Trophoblast cell (in vitro differentiated cells and primary cell): ENCODE measurements at regions not wholly inside any gene's neighbourhood (a gene's known extent, or its start where the extent isn't known, plus 50 kb on each side); places are given as distances from the start of the nearest gene placed in this dataset.
A peak's percentile ranks its signal among the peaks of the same experiment; 100 is the strongest.

Experiments
- DNase-seq, 2 donors: peaks; one replicate each; pipeline ENCODE4 v3.0.0-alpha.2; 2016
- H2AFZ ChIP-seq: 2 replicates; pipeline ENCODE4 v1.6.1; 2013; ENCODE audit warnings: low read length, moderate library complexity, mild to moderate bottlenecking; ENCODE audit not compliant: insufficient read depth, poor library complexity
- H2AK5ac ChIP-seq: 2 replicates; pipeline ENCODE4 v1.6.1; 2013; ENCODE audit warnings: mild to moderate bottlenecking, low read length
- H2BK120ac ChIP-seq: 2 replicates; pipeline ENCODE4 v1.6.1; 2013; ENCODE audit warnings: low read length, mild to moderate bottlenecking, moderate library complexity; ENCODE audit not compliant: insufficient read depth, poor library complexity
- H2BK12ac ChIP-seq: 2 replicates; pipeline ENCODE4 v1.6.1; 2013; ENCODE audit warnings: mild to moderate bottlenecking, low read length, moderate library complexity
- H2BK5ac ChIP-seq: 2 replicates; pipeline ENCODE4 v1.6.1; 2013; ENCODE audit warnings: low read length, low read depth, moderate library complexity, mild to moderate bottlenecking; ENCODE audit not compliant: poor library complexity
- H3K14ac ChIP-seq: 2 replicates; pipeline ENCODE4 v1.6.1; 2013; ENCODE audit warnings: mild to moderate bottlenecking, low read length
- H3K18ac ChIP-seq: 2 replicates; pipeline ENCODE4 v1.6.1; 2013; ENCODE audit warnings: mild to moderate bottlenecking, low read length
- H3K23ac ChIP-seq: 2 replicates; pipeline ENCODE4 v1.6.1; 2013; ENCODE audit warnings: low read length
- H3K27ac ChIP-seq: 2 replicates; pipeline ENCODE4 v1.5.1; 2013; ENCODE audit warnings: low read depth, mild to moderate bottlenecking, inconsistent platforms, low read length, moderate library complexity
- H3K27me3 ChIP-seq: 2 replicates; pipeline ENCODE4 v1.6.1; 2013; ENCODE audit warnings: inconsistent platforms, mild to moderate bottlenecking, low read length, moderate library complexity; ENCODE audit not compliant: insufficient read depth
- H3K36me3 ChIP-seq, 2 experiments: 1 replicate in 1 of 2; 2 replicates in 1 of 2; pipeline ENCODE4 v1.6.1; 2013; ENCODE audit warnings: low read length in 2 of 2, mild to moderate bottlenecking in 2 of 2, moderate library complexity in 1 of 2; ENCODE audit not compliant: insufficient read depth in 2 of 2, control insufficient read depth in 1 of 2
- H3K4ac ChIP-seq: 2 replicates; pipeline ENCODE4 v1.6.1; 2013; ENCODE audit warnings: low read depth, mild to moderate bottlenecking, low read length, moderate library complexity
- H3K4me1 ChIP-seq, 2 experiments: 1 replicate in 1 of 2; 2 replicates in 1 of 2; pipeline ENCODE4 v1.6.1; 2013; ENCODE audit warnings: low read length in 2 of 2, mild to moderate bottlenecking in 2 of 2, moderate library complexity in 1 of 2; ENCODE audit not compliant: insufficient read depth in 2 of 2, control insufficient read depth in 1 of 2
- H3K4me2 ChIP-seq: 2 replicates; pipeline ENCODE4 v1.6.1; 2013; ENCODE audit warnings: inconsistent platforms, mild to moderate bottlenecking, low read length, moderate library complexity
- H3K4me3 ChIP-seq: 2 replicates; pipeline ENCODE4 v1.5.1; 2013; ENCODE audit warnings: mild to moderate bottlenecking, low read depth, low read length, inconsistent platforms
- H3K79me1 ChIP-seq: one replicate; pipeline ENCODE4 v1.6.1; 2013; ENCODE audit warnings: low read length
- H3K79me2 ChIP-seq: 2 replicates; pipeline ENCODE4 v1.6.1; 2013; ENCODE audit warnings: low read length, mild to moderate bottlenecking; ENCODE audit not compliant: control insufficient read depth, insufficient read depth, poor library complexity
- H3K9ac ChIP-seq: 2 replicates; pipeline ENCODE4 v1.6.1; 2013; ENCODE audit warnings: mild to moderate bottlenecking, low read length
- H3K9me3 ChIP-seq: 2 replicates; pipeline ENCODE4 v1.6.1; 2013; ENCODE audit warnings: low read depth, mild to moderate bottlenecking, control low read depth, inconsistent platforms, low read length; ENCODE audit not compliant: insufficient read depth
- H4K12ac ChIP-seq: 2 replicates; pipeline ENCODE4 v1.6.1; 2013; ENCODE audit warnings: low read depth, mild to moderate bottlenecking, low read length, moderate library complexity
- H4K8ac ChIP-seq: 2 replicates; pipeline ENCODE4 v1.6.1; 2013; ENCODE audit warnings: low read depth, mild to moderate bottlenecking, low read length, moderate library complexity
- H4K91ac ChIP-seq: one replicate; pipeline ENCODE4 v1.6.1; 2013; ENCODE audit warnings: low read depth, mild to moderate bottlenecking, low read length, moderate library complexity
- WGBS: extraction: QIAGEN DNeasy Blood & Tissue Kit; methylation state at CpG from one replicate; pipeline ENCODE4 v1.1.7; 2013; ENCODE audit warnings: missing lambda C conversion rate; ENCODE audit not compliant: insufficient read length, insufficient coverage; ENCODE audit errors: extremely low coverage; 5-methylcytosine and 5-hydroxymethylcytosine counted together

DNA sequence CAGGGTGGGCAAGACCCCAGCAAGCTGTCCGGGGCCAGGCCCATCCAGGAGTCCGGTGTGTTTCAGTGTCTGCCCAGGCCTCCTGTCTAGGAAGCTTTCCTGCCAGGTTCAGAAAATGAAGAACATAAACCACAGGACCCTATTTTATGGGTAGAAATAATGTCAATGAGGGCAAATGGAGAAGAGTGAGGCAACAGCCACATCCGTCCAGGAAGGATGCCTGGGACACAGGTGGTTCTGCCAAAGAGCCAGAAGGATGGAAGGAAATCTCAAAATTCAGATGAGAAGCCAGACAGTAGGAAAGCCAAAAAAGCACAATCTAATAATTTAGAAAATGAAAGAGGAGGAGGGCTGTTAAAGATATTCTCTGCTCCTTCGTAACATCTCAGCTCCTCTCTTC lies 262.3 kb downstream of the AUH start:
- H3K4ac ChIP-seq: no peak overlapping the region
- peaks cover 22 to 25% of the 10 kb centered on the region in 2 experiments for H3K4me1 ChIP-seq
- peak overlapping the region; percentile 71 for H2BK12ac ChIP-seq
- H3K4me2 ChIP-seq: no peak overlapping the region
- H3K79me2 ChIP-seq: no peaks in the 10 kb centered on the region
- H3K9me3 ChIP-seq: peaks cover 10% of the 10 kb centered on the region
- H3K18ac ChIP-seq: no peak overlapping the region
- no CpG with 5 or more reads among the region's 4 CpGs for WGBS
- no peak overlapping the region for H4K12ac ChIP-seq
- no peaks in the 10 kb centered on the region for H3K36me3 ChIP-seq
- no peak overlapping the region for H3K4me3 ChIP-seq
- H2AFZ ChIP-seq: no peak overlapping the region
- peak overlapping the region; percentile 35 for H4K91ac ChIP-seq
- no peak overlapping the region for H3K27ac ChIP-seq
- DNase-seq: no peak
- H3K9ac ChIP-seq: no peak overlapping the region
- no peak overlapping the region for H3K14ac ChIP-seq
- H2BK5ac ChIP-seq: no peak overlapping the region
- no peaks in the 10 kb centered on the region for H3K27me3 ChIP-seq
- no peak overlapping the region for H4K8ac ChIP-seq
- H2BK120ac ChIP-seq: no peak overlapping the region
- peak overlapping the region; percentile 29 for H2AK5ac ChIP-seq
- peaks cover 12% of the 10 kb centered on the region for H3K79me1 ChIP-seq
- no peak overlapping the region for H3K23ac ChIP-seq

DNA sequence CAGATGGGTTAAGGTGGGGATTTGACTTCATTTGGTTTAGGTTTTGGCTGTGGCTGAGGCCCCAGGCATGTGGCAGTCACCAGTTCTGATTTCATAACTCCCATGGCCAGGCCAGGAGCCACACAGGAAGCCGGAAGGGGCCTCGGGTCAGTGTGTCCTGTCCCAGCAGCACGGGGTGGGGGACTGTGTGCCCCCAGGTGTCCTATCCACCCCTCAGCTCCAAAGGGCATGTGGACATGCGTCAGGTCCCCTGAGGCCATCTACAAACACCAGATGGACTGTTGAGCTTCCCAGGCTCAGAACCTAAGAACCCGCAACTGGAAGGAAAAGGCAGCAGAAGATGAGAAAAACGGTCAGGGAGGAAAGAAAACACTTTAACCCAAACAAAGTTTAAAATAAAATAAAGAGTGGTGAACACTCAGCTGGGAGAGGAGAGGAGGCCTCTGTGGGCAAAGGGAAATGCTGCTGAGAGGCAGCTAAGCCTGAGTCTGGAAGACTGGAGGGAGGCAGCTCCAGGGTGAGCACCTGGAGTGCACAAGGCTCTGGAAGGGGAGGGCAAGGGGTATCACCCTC lies 260.8 kb downstream of the AUH start:
- no peak overlapping the region for H3K27ac ChIP-seq
- H3K4me1 ChIP-seq: peaks cover 22 to 28% of the 10 kb centered on the region in 2 experiments
- H3K4me2 ChIP-seq: no peak overlapping the region
- H3K9me3 ChIP-seq: peaks cover 3% of the 10 kb centered on the region
- peaks cover 12% of the 10 kb centered on the region for H3K79me1 ChIP-seq
- H2AFZ ChIP-seq: no peak overlapping the region
- H3K27me3 ChIP-seq: no peaks in the 10 kb centered on the region
- WGBS: no CpG with 5 or more reads among the region's 6 CpGs
- no peak overlapping the region for H2BK5ac ChIP-seq
- H3K79me2 ChIP-seq: no peaks in the 10 kb centered on the region
- H2BK12ac ChIP-seq: peak overlapping the region; percentile 27
- H4K8ac ChIP-seq: no peak overlapping the region
- H3K4me3 ChIP-seq: no peak overlapping the region
- peak overlapping the region; percentile 50 for H3K14ac ChIP-seq
- H3K9ac ChIP-seq: no peak overlapping the region
- H2AK5ac ChIP-seq: peak overlapping the region; percentile 44
- DNase-seq: peak; percentile 58 to 62
- H4K12ac ChIP-seq: no peak overlapping the region
- peak overlapping the region; percentile 1 for H2BK120ac ChIP-seq
- no peak overlapping the region for H3K23ac ChIP-seq
- no peaks in the 10 kb centered on the region for H3K36me3 ChIP-seq
- peak overlapping the region; percentile 60 for H4K91ac ChIP-seq
- peak overlapping the region; percentile 21 for H3K18ac ChIP-seq
- H3K4ac ChIP-seq: no peak overlapping the region

DNA sequence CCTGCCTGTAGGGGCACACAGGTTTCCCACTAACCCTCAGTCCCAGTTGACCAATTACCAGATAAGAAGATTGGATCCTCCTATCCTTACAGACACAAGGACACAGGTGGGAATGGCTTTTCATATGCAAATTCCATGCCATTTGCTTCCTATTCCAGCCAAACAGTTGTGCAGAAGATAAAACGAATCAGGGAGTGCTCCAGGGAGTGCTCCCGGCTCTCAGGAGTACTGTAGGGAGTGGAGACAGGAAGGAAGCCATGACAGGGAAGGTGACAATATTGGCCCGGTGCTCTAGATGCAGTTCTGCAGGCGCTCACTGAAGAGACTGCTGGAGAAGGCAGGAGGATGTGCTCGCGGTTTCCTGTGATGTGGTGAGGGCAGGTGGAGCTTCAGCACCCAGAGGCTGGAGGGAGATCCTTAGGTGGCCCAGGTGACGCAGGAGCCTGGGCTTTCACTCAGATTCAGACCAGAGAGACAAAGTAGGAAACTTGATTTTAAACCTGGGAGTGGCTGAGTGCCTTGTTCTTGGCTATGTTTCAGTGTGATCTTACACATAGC lies 260.0 kb downstream of the AUH start:
- Histone ChIP-seq H4K91ac (peak overlapping the region; percentile 28), H3K14ac (peak overlapping the region; percentile 50), H3K36me3 (no peaks in the 10 kb centered on the region), H2AFZ (no peak overlapping the region), H3K4me2 (no peak overlapping the region), H3K4ac (no peak overlapping the region), H3K27me3 (no peaks in the 10 kb centered on the region), H3K9me3 (peaks cover 6% of the 10 kb centered on the region), H3K27ac (no peak overlapping the region), H3K4me3 (no peak overlapping the region), H3K9ac (no peak overlapping the region), H3K79me2 (no peaks in the 10 kb centered on the region), H2BK12ac (peak overlapping the region; percentile 27), H2BK5ac (peak overlapping the region; percentile 19), H4K8ac (no peak overlapping the region), H2AK5ac (peak overlapping the region; percentile 44), H3K23ac (no peak overlapping the region), H3K18ac (peak overlapping the region; percentile 21), H3K79me1 (peaks cover 12% of the 10 kb centered on the region), H3K4me1 (peaks cover 22 to 28% of the 10 kb centered on the region in 2 experiments), H4K12ac (no peak overlapping the region), H2BK120ac (no peak overlapping the region)
- no CpG with 5 or more reads among the region's 7 CpGs for WGBS
- peak; percentile 46 to 61 for DNase-seq

- Histone ChIP-seq H4K91ac (no peak overlapping the region), H3K9ac (no peak overlapping the region), H4K8ac (no peak overlapping the region), H3K4me3 (no peak overlapping the region), H3K23ac (no peak overlapping the region), H3K14ac (no peak overlapping the region), H3K4me2 (no peak overlapping the region), H3K27me3 (no peaks in the 10 kb centered on the region), H2BK12ac (no peak overlapping the region), H3K4me1 (peaks cover 22 to 28% of the 10 kb centered on the region in 2 experiments), H2AK5ac (no peak overlapping the region), H3K79me2 (no peaks in the 10 kb centered on the region), H3K18ac (no peak overlapping the region), H3K9me3 (peaks cover 4% of the 10 kb centered on the region), H3K27ac (no peak overlapping the region), H3K4ac (no peak overlapping the region), H2BK5ac (no peak overlapping the region), H2AFZ (no peak overlapping the region), H2BK120ac (no peak overlapping the region), H4K12ac (no peak overlapping the region), H3K79me1 (peaks cover 12% of the 10 kb centered on the region), H3K36me3 (no peaks in the 10 kb centered on the region)
- DNase-seq: peak; percentile 57 to 80
Measured at GRCh38 chr9:91102269-91102668, 259.4 kb downstream of the AUH start.
